HEK293 (cell line): ENCODE measurements at regions not wholly inside any gene's neighbourhood (a gene's known extent, or its start where the extent isn't known, plus 50 kb on each side); places are given as distances from the start of the nearest gene placed in this dataset.

Experiments used
- BCL11A ChIP-seq: fragments of 450-650 bp; formaldehyde crosslinking; IDR thresholded peaks from 2 replicates; pipeline ENCODE4 v1.5.1; 2016; ENCODE audit warnings: low read depth, missing biosample characterization, missing genetic modification characterization
- SALL2 ChIP-seq: fragments of 450-650 bp; formaldehyde crosslinking; IDR thresholded peaks from 2 replicates; pipeline ENCODE4 v1.5.0; 2017; ENCODE audit warnings: missing biosample characterization, mild to moderate bottlenecking, missing genetic modification characterization, borderline replicate concordance
- SETDB1 ChIP-seq: IDR thresholded peaks from one replicate; pipeline ENCODE4 v1.6.1; 2017; ENCODE audit warnings: mild to moderate bottlenecking, low read length, moderate library complexity, mixed read lengths; ENCODE audit not compliant: insufficient read length
- TCF7L2 ChIP-seq: IDR thresholded peaks from 2 replicates; pipeline ENCODE4 v1.6.1; 2011; ENCODE audit warnings: low read depth, mild to moderate bottlenecking, inconsistent platforms, low read length, moderate library complexity, borderline replicate concordance
- TRIM28 ChIP-seq: IDR thresholded peaks from 2 replicates; pipeline ENCODE4 v1.6.1; 2011; ENCODE audit warnings: low read length, control low read depth, borderline replicate concordance
- YY1 ChIP-seq: fragments of 450-650 bp; formaldehyde crosslinking; IDR thresholded peaks from 2 replicates; pipeline ENCODE4 v1.5.1; 2018; ENCODE audit warnings: missing biosample characterization, missing genetic modification characterization
- ZBTB20 ChIP-seq: fragments of 450-650 bp; formaldehyde crosslinking; IDR thresholded peaks from 2 replicates; pipeline ENCODE4 v1.5.1; 2016; ENCODE audit warnings: missing biosample characterization, missing genetic modification characterization
- ZNF239 ChIP-seq: fragments of 450-650 bp; formaldehyde crosslinking; IDR thresholded peaks from 2 replicates; pipeline ENCODE4 v1.5.1; 2016; ENCODE audit warnings: missing biosample characterization, missing genetic modification characterization
- ZNF48 ChIP-seq: fragments of 450-650 bp; formaldehyde crosslinking; IDR thresholded peaks from 2 replicates; pipeline ENCODE4 v1.5.1; 2016; ENCODE audit warnings: missing biosample characterization, missing genetic modification characterization
- ZNF621 ChIP-seq: fragments of 450-650 bp; formaldehyde crosslinking; IDR thresholded peaks from 2 replicates; pipeline ENCODE4 v1.5.1; 2017; ENCODE audit warnings: missing biosample characterization, missing genetic modification characterization
- TF ChIP-seq, protein P1 (sequence below): fragments of 450-650 bp; formaldehyde crosslinking; IDR thresholded peaks from 2 replicates; pipeline ENCODE4 v1.5.1; 2016; ENCODE audit warnings: missing biosample characterization, missing genetic modification characterization
- TF ChIP-seq, protein P2 (sequence below): fragments of 450-650 bp; formaldehyde crosslinking; IDR thresholded peaks from 2 replicates; pipeline ENCODE4 v1.5.1; 2016; ENCODE audit warnings: missing biosample characterization, missing genetic modification characterization
- TF ChIP-seq, protein P3 (sequence below): fragments of 450-650 bp; formaldehyde crosslinking; IDR thresholded peaks from 2 replicates; pipeline ENCODE4 v1.5.1; 2016; ENCODE audit warnings: missing biosample characterization, missing genetic modification characterization, low read depth
- TF ChIP-seq, protein P4 (sequence below): fragments of 450-650 bp; formaldehyde crosslinking; conservative IDR thresholded peaks from 2 replicates; pipeline ENCODE4 v1.5.1; 2016; ENCODE audit warnings: low read depth, missing biosample characterization, missing genetic modification characterization

DNA sequence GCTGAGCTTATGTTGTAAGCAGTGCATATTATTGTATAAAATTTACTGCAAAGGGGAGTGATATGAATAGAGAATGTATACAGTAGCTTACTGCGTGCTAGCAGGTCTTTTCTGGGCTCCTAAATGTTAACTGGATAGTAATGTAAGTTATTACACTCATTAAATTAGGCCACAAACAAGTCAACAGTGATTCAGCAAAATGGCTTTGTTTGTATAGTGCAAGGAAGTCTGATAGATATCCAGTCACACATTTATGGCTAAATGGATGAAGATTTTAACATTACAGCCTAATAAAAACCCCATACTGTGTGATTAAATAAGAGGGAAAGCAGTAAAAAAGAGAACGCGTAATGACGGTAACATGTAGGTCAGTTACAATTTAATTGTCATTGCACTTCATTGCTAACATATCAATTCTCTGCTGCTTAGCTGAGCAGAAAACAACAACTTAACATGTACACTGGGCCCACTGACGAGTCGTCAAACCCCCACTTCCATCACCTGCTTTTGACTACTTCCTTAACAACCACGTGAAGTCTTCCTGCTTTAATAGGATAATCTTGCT, 665.0 kb upstream of the FANCL start:
- TF ChIP-seq, protein P1, sequence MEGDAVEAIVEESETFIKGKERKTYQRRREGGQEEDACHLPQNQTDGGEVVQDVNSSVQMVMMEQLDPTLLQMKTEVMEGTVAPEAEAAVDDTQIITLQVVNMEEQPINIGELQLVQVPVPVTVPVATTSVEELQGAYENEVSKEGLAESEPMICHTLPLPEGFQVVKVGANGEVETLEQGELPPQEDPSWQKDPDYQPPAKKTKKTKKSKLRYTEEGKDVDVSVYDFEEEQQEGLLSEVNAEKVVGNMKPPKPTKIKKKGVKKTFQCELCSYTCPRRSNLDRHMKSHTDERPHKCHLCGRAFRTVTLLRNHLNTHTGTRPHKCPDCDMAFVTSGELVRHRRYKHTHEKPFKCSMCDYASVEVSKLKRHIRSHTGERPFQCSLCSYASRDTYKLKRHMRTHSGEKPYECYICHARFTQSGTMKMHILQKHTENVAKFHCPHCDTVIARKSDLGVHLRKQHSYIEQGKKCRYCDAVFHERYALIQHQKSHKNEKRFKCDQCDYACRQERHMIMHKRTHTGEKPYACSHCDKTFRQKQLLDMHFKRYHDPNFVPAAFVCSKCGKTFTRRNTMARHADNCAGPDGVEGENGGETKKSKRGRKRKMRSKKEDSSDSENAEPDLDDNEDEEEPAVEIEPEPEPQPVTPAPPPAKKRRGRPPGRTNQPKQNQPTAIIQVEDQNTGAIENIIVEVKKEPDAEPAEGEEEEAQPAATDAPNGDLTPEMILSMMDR: no peak
- no peak for TF ChIP-seq ZNF48 (tag by site-specific recombination)
- TF ChIP-seq ZNF239: no peak
- no peak for TF ChIP-seq TRIM28
- no peak for TF ChIP-seq SALL2 (tag by site-specific recombination)
- no peak for TF ChIP-seq SETDB1
- TF ChIP-seq ZBTB20: no peak
- no peak for TF ChIP-seq YY1 (tag by site-specific recombination)
- TF ChIP-seq, protein P2, sequence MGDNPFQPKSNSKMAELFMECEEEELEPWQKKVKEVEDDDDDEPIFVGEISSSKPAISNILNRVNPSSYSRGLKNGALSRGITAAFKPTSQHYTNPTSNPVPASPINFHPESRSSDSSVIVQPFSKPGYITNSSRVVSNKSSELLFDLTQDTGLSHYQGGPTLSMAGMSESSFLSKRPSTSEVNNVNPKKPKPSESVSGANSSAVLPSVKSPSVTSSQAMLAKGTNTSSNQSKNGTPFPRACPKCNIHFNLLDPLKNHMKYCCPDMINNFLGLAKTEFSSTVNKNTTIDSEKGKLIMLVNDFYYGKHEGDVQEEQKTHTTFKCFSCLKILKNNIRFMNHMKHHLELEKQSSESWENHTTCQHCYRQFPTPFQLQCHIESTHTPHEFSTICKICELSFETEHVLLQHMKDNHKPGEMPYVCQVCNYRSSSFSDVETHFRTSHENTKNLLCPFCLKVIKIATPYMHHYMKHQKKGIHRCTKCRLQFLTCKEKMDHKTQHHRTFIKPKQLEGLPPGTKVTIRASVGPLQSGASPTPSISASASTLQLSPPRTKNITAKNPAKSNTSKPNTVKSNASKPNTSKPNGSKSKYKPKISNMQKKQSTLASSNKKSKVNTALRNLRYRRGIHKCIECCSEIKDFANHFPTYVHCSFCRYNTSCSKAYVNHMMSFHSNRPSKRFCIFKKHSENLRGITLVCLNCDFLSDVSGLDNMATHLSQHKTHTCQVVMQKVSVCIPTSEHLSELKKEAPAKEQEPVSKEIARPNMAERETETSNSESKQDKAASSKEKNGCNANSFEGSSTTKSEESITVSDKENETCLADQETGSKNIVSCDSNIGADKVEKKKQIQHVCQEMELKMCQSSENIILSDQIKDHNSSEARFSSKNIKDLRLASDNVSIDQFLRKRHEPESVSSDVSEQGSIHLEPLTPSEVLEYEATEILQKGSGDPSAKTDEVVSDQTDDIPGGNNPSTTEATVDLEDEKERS (tag by site-specific recombination): no peak
- no peak for TF ChIP-seq TCF7L2
- TF ChIP-seq, protein P3, sequence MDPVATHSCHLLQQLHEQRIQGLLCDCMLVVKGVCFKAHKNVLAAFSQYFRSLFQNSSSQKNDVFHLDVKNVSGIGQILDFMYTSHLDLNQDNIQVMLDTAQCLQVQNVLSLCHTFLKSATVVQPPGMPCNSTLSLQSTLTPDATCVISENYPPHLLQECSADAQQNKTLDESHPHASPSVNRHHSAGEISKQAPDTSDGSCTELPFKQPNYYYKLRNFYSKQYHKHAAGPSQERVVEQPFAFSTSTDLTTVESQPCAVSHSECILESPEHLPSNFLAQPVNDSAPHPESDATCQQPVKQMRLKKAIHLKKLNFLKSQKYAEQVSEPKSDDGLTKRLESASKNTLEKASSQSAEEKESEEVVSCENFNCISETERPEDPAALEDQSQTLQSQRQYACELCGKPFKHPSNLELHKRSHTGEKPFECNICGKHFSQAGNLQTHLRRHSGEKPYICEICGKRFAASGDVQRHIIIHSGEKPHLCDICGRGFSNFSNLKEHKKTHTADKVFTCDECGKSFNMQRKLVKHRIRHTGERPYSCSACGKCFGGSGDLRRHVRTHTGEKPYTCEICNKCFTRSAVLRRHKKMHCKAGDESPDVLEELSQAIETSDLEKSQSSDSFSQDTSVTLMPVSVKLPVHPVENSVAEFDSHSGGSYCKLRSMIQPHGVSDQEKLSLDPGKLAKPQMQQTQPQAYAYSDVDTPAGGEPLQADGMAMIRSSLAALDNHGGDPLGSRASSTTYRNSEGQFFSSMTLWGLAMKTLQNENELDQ: no peak
- TF ChIP-seq BCL11A: no peak
- TF ChIP-seq ZNF621 (tag by site-specific recombination): no peak
- TF ChIP-seq, protein P4, sequence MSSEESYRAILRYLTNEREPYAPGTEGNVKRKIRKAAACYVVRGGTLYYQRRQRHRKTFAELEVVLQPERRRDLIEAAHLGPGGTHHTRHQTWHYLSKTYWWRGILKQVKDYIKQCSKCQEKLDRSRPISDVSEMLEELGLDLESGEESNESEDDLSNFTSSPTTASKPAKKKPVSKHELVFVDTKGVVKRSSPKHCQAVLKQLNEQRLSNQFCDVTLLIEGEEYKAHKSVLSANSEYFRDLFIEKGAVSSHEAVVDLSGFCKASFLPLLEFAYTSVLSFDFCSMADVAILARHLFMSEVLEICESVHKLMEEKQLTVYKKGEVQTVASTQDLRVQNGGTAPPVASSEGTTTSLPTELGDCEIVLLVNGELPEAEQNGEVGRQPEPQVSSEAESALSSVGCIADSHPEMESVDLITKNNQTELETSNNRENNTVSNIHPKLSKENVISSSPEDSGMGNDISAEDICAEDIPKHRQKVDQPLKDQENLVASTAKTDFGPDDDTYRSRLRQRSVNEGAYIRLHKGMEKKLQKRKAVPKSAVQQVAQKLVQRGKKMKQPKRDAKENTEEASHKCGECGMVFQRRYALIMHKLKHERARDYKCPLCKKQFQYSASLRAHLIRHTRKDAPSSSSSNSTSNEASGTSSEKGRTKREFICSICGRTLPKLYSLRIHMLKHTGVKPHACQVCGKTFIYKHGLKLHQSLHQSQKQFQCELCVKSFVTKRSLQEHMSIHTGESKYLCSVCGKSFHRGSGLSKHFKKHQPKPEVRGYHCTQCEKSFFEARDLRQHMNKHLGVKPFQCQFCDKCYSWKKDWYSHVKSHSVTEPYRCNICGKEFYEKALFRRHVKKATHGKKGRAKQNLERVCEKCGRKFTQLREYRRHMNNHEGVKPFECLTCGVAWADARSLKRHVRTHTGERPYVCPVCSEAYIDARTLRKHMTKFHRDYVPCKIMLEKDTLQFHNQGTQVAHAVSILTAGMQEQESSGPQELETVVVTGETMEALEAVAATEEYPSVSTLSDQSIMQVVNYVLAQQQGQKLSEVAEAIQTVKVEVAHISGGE (tag by site-specific recombination): no peak
